Keratinocyte (primary cell): ENCODE measurements at regions not wholly inside any gene's neighbourhood (a gene's known extent, or its start where the extent isn't known, plus 50 kb on each side); places are given as distances from the start of the nearest gene placed in this dataset.

ENCODE experiments used
- DNase-seq: peaks from one replicate; pipeline ENCODE4 v3.0.0-alpha.2; 2011; ENCODE audit warnings: low read depth, missing footprints, low spot score
- FAIRE-seq: peaks from 2 replicates; lab custom pipeline; 2011; peaks lifted over from hg19 to GRCh38; lab: Jason Lieb, UNC
- H2AFZ ChIP-seq: 2 replicates; pipeline ENCODE4 v1.6.0; 2012; ENCODE audit warnings: low read length, control low read depth, inconsistent platforms; ENCODE audit not compliant: control insufficient read depth
- H3K27ac ChIP-seq: 2 replicates; pipeline ENCODE4 v1.5.1; 2011; ENCODE audit warnings: low read length; ENCODE audit not compliant: control insufficient read depth, insufficient read depth
- H3K27me3 ChIP-seq: 3 replicates; pipeline ENCODE4 v1.6.0; 2011; ENCODE audit warnings: low read length; ENCODE audit not compliant: control insufficient read depth, insufficient read depth; ENCODE audit errors: extremely low read depth
- H3K36me3 ChIP-seq, 2 experiments: 2 replicates in 1 of 2; 3 replicates in 1 of 2; pipeline ENCODE4 v1.5.1; 2011; ENCODE audit warnings: low read length in 2 of 2, mild to moderate bottlenecking in 1 of 2; ENCODE audit not compliant: control insufficient read depth in 2 of 2, insufficient read depth in 2 of 2; ENCODE audit errors: extremely low read depth in 1 of 2
- H3K4me1 ChIP-seq: 3 replicates; pipeline ENCODE4 v1.5.1; 2011; ENCODE audit warnings: low read length; ENCODE audit not compliant: control insufficient read depth, insufficient read depth; ENCODE audit errors: extremely low read depth
- H3K4me2 ChIP-seq: 3 replicates; pipeline ENCODE4 v1.6.0; 2011; ENCODE audit warnings: low read depth, low read length; ENCODE audit not compliant: control insufficient read depth, insufficient read depth; ENCODE audit errors: extremely low read depth
- H3K4me3 ChIP-seq, 3 experiments: fragments of 200-600 bp in 1 of 3; sonication (generic) in 1 of 3; 2 replicates in 2 of 3; 3 replicates in 1 of 3; pipeline ENCODE4 v1.5.1; 2011 to 2016; ENCODE audit warnings: low read length in 3 of 3, mild to moderate bottlenecking in 3 of 3, control low read depth in 2 of 3, inconsistent platforms in 1 of 3, low read depth in 1 of 3, mixed read lengths in 1 of 3, mixed run types in 1 of 3, moderate library complexity in 1 of 3; ENCODE audit not compliant: control insufficient read depth in 2 of 3, insufficient read depth in 2 of 3; ENCODE audit errors: extremely low read depth in 1 of 3
- H3K79me2 ChIP-seq: 2 replicates; pipeline ENCODE4 v1.6.0; 2012; ENCODE audit warnings: low read length; ENCODE audit not compliant: control insufficient read depth, insufficient read depth
- H3K9ac ChIP-seq: 3 replicates; pipeline ENCODE4 v1.6.0; 2011; ENCODE audit warnings: low read length; ENCODE audit not compliant: control insufficient read depth, insufficient read depth; ENCODE audit errors: extremely low read depth
- H3K9me1 ChIP-seq: 3 replicates; pipeline ENCODE4 v1.6.0; 2011; ENCODE audit warnings: low read length; ENCODE audit not compliant: control insufficient read depth, insufficient read depth; ENCODE audit errors: extremely low read depth
- H3K9me3 ChIP-seq: 2 replicates; pipeline ENCODE4 v1.5.1; 2012; ENCODE audit warnings: low read depth, low read length; ENCODE audit not compliant: control insufficient read depth
- H4K20me1 ChIP-seq: 3 replicates; pipeline ENCODE4 v1.6.0; 2011; ENCODE audit warnings: low read length; ENCODE audit not compliant: control insufficient read depth, insufficient read depth; ENCODE audit errors: extremely low read depth
- CTCF ChIP-seq, 3 experiments: IDR thresholded peaks in 1 of 3; conservative IDR thresholded peaks in 1 of 3; optimal IDR thresholded peaks in 1 of 3; 2 replicates in 2 of 3; 3 replicates in 1 of 3; pipeline versions ENCODE3 to v1.5.1; 2011; ENCODE audit warnings: low read length in 3 of 3, mild to moderate bottlenecking in 3 of 3, moderate library complexity in 2 of 3, control low read depth in 1 of 3, inconsistent platforms in 1 of 3; ENCODE audit not compliant: insufficient read depth in 2 of 3; ENCODE audit errors: extremely low read depth in 1 of 3
- EZH2 ChIP-seq: IDR thresholded peaks from one replicate; pipeline ENCODE4 v1.6.1; 2012; ENCODE audit warnings: inconsistent platforms, mild to moderate bottlenecking, low read length, moderate library complexity
- dilution Hi-C: fragments of 300-500 bp; cut with MboI; formaldehyde crosslinking; loops from one replicate; pipeline ENCODE4 v1.7.0; 2020; ENCODE audit warnings: low sequenced_read_pairs; ENCODE audit not compliant: extremely low pct_ligation_motif_present

DNA sequence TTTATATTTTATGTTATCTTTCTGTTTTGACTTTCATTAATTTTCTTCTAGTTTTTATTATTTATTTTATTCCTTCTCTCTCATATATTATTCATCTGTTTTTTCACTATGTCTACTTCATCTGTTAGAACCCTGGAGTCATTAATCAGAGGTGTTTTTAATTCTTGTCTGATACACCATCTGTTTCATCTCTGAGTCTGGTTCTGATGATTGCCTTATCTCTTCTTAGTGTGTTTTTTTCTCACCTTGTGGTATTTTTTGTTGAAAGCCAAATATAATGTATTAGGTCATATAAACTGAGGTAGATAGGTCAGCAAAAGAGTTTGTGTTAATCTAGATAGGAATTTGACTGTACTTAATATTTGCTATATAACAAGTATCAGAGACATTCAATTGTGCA, 1005.7 kb upstream of the NCAM2 start:
- no peak for TF ChIP-seq CTCF (optimal IDR thresholded peaks at IDR 0.05 in 1 of 3, IDR thresholded peaks at IDR 0.05 in 1 of 3, conservative IDR thresholded peaks at IDR 0.05 in 1 of 3; ENCODE audit: extremely low read depth in 1 of 3, insufficient read depth in 2 of 3, low read length in 3 of 3)
- TF ChIP-seq EZH2: no peak
- Histone ChIP-seq H3K9ac (no peak overlapping the region), H3K9me3 (no peaks in the 10 kb centered on the region), H3K27me3 (no peaks in the 10 kb centered on the region), H3K79me2 (no peaks in the 10 kb centered on the region), H3K4me3 (no peak overlapping the region), H4K20me1 (no peaks in the 10 kb centered on the region), H3K9me1 (no peaks in the 10 kb centered on the region), H3K4me1 (no peaks in the 10 kb centered on the region), H3K27ac (no peak overlapping the region), H2AFZ (no peak overlapping the region), H3K36me3 (no peaks in the 10 kb centered on the region), H3K4me2 (no peak overlapping the region)
- dilution Hi-C loops: no loop called here
- no peak for FAIRE-seq
- no peak for DNase-seq

GRCh38 chr21:19993268-19993667, 1004.9 kb upstream of the NCAM2 start:
- Histone ChIP-seq H3K27ac (no peak overlapping the region), H3K9me3 (peaks cover 2% of the 10 kb centered on the region), H3K36me3 (no peaks in the 10 kb centered on the region), H3K4me2 (no peak overlapping the region), H2AFZ (no peak overlapping the region), H3K27me3 (no peaks in the 10 kb centered on the region), H3K4me1 (no peaks in the 10 kb centered on the region), H3K9ac (no peak overlapping the region), H3K4me3 (no peak overlapping the region), H3K9me1 (no peaks in the 10 kb centered on the region), H4K20me1 (no peaks in the 10 kb centered on the region), H3K79me2 (no peaks in the 10 kb centered on the region)
- dilution Hi-C loops: no loop called here
- TF ChIP-seq CTCF (optimal IDR thresholded peaks at IDR 0.05 in 1 of 3, IDR thresholded peaks at IDR 0.05 in 1 of 3, conservative IDR thresholded peaks at IDR 0.05 in 1 of 3; ENCODE audit: extremely low read depth in 1 of 3, insufficient read depth in 2 of 3, low read length in 3 of 3): no peak
- TF ChIP-seq EZH2: no peak
- no peak for FAIRE-seq
- DNase-seq: no peak
